Occipital lobe (tissue), 1 donor: ENCODE measurements at regions not wholly inside any gene's neighbourhood (a gene's known extent, or its start where the extent isn't known, plus 50 kb on each side); places are given as distances from the start of the nearest gene placed in this dataset.

Experiments used
- DNase-seq: peaks from one replicate; lab custom pipeline; 2025; lab: John Stamatoyannopoulos, UW

- DNase-seq = no peak
These were observed 155.0 kb upstream of the MAOA start for GRCh38 chrX:43500996-43501694.

GRCh38 chrX:43504394-43504793 lies 151.7 kb upstream of the MAOA start:
- DNase-seq = no peak

- DNase-seq = no peak
These were observed 150.3 kb upstream of the MAOA start for GRCh38 chrX:43505769-43506168.

- DNase-seq = no peak
These were observed 147.4 kb upstream of the MAOA start for GRCh38 chrX:43508694-43509093.

GRCh38 chrX:43510209-43510608 lies 145.9 kb upstream of the MAOA start:
- no peak for DNase-seq

- no peak for DNase-seq
These were observed 143.0 kb upstream of the MAOA start for GRCh38 chrX:43513085-43513484.

GRCh38 chrX:43514820-43515219 lies 141.3 kb upstream of the MAOA start:
- no peak for DNase-seq

- DNase-seq = no peak
These were observed 133.5 kb upstream of the MAOA start for GRCh38 chrX:43522582-43522981.

- no peak for DNase-seq
These were observed 130.0 kb upstream of the MAOA start for GRCh38 chrX:43525901-43526610.

- no peak for DNase-seq
These were observed 129.2 kb upstream of the MAOA start for GRCh38 chrX:43526878-43527277.

GRCh38 chrX:43527801-43528200 lies 128.3 kb upstream of the MAOA start:
- DNase-seq = no peak

- DNase-seq = no peak
These were observed 125.3 kb upstream of the MAOA start for GRCh38 chrX:43530837-43531236.

GRCh38 chrX:43540318-43540717 lies 115.8 kb upstream of the MAOA start:
- DNase-seq = no peak

- DNase-seq = no peak
These were observed 104.5 kb upstream of the MAOA start for GRCh38 chrX:43551590-43551989.

- DNase-seq = no peak
These were observed 103.9 kb upstream of the MAOA start for GRCh38 chrX:43552156-43552555.

GRCh38 chrX:43552703-43553102 lies 103.4 kb upstream of the MAOA start:
- no peak for DNase-seq

GRCh38 chrX:43553257-43553656 lies 102.8 kb upstream of the MAOA start:
- no peak for DNase-seq

- no peak for DNase-seq
These were observed 99.9 kb upstream of the MAOA start for GRCh38 chrX:43556207-43556606.

GRCh38 chrX:43557792-43558191 lies 98.3 kb upstream of the MAOA start:
- DNase-seq = peak; percentile 0

GRCh38 chrX:43559644-43560043 lies 96.5 kb upstream of the MAOA start:
- DNase-seq = peak; percentile 4

GRCh38 chrX:43560247-43560946 lies 95.7 kb upstream of the MAOA start:
- DNase-seq = no peak

GRCh38 chrX:43562372-43562771 lies 93.7 kb upstream of the MAOA start:
- no peak for DNase-seq

- no peak for DNase-seq
These were observed 91.1 kb upstream of the MAOA start for GRCh38 chrX:43564953-43565352.
